Tibial nerve (tissue), 4 donors: ENCODE measurements at regions not wholly inside any gene's neighbourhood (a gene's known extent, or its start where the extent isn't known, plus 50 kb on each side); places are given as distances from the start of the nearest gene placed in this dataset.

Source experiments
- DNase-seq, 2 donors: peaks; one replicate each; pipeline ENCODE4 v3.0.0-alpha.2; 2019; ENCODE audit warnings: low spot score in 2 of 2
- H3K27ac ChIP-seq, 4 donors: fragments of 200-600 bp; sonication (generic) in 3 of 4; one replicate each; pipeline ENCODE4 v1.5.1; 2017 to 2019; ENCODE audit warnings: mild to moderate bottlenecking in 1 of 4
- H3K27me3 ChIP-seq, 2 donors: fragments of 200-600 bp; sonication (generic) in 1 of 2; one replicate each; pipeline versions ENCODE4 v1.5.1 to v1.6.0; 2017 to 2019
- H3K36me3 ChIP-seq, 3 donors: fragments of 200-600 bp; sonication (generic); one replicate each; pipeline ENCODE4 v1.5.1; 2018 to 2019
- H3K4me1 ChIP-seq, 4 donors: fragments of 200-600 bp; sonication (generic) in 3 of 4; one replicate each; pipeline ENCODE4 v1.5.1; 2017 to 2019
- H3K4me3 ChIP-seq, 4 donors: fragments of 200-600 bp; sonication (generic) in 3 of 4; one replicate each; pipeline ENCODE4 v1.5.1; 2017 to 2019; ENCODE audit warnings: mild to moderate bottlenecking in 1 of 4, moderate library complexity in 1 of 4
- H3K9me3 ChIP-seq, 4 donors: fragments of 200-600 bp; sonication (generic) in 3 of 4; one replicate each; pipeline ENCODE4 v1.5.1; 2017 to 2019
- EP300 ChIP-seq, 2 donors: sonication (generic); formaldehyde crosslinking; IDR thresholded peaks; one replicate each; pipeline ENCODE4 v1.6.1; 2017; ENCODE audit warnings: antibody characterized with exemption in 2 of 2, mild to moderate bottlenecking in 1 of 2
- POLR2A ChIP-seq, 2 donors: fragments of 450-650 bp; IDR thresholded peaks; one replicate each; pipeline ENCODE4 v1.6.1; 2017; ENCODE audit warnings: antibody characterized with exemption in 2 of 2, mild to moderate bottlenecking in 2 of 2, moderate library complexity in 2 of 2
- WGBS, 2 donors: methylation state at CpG; one replicate each; pipeline ENCODE4 v1.1.5; 2018; 5-methylcytosine and 5-hydroxymethylcytosine counted together
- TF ChIP-seq, protein P1 (sequence below), 5 experiments: fragments of 200-600 bp in 3 of 5; fragments of 450-650 bp in 2 of 5; sonication (generic) in 3 of 5; IDR thresholded peaks; one replicate each; pipeline ENCODE4 v1.5.1; 2016 to 2019; ENCODE audit warnings: antibody characterized with exemption in 5 of 5, mild to moderate bottlenecking in 3 of 5, moderate library complexity in 2 of 5

DNA sequence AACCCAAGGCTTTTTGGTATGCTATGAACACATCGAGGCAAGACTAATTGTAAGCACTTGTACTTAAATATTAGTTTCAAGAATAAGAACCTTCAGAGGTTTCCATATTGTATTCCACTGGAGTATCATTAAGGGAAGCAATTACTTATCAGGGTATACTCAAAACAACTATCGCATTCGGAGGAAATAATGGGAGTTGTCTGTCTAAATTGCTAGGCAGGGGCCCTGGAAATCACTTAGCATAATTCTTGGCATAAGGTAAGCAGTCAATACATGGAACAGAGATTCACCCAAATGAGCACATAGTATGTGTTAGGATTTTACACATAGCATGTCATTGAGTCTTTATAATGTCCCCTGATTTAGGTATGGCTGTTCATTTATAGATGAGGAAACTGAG is 249.4 kb downstream of the DHX15 start:
- Histone ChIP-seq H3K4me1 (peaks cover 0 to 9% (median 0%) of the 10 kb centered on the region in 4 donors), H3K36me3 (no peaks in the 10 kb centered on the region), H3K27me3 (no peaks in the 10 kb centered on the region), H3K27ac (no peak overlapping the region), H3K4me3 (no peak overlapping the region), H3K9me3 (no peaks in the 10 kb centered on the region)
- no peak for DNase-seq
- no peak for TF ChIP-seq EP300 (IDR thresholded peaks at IDR 0.05)
- TF ChIP-seq POLR2A (IDR thresholded peaks at IDR 0.05), result no peak
- TF ChIP-seq, protein P1, sequence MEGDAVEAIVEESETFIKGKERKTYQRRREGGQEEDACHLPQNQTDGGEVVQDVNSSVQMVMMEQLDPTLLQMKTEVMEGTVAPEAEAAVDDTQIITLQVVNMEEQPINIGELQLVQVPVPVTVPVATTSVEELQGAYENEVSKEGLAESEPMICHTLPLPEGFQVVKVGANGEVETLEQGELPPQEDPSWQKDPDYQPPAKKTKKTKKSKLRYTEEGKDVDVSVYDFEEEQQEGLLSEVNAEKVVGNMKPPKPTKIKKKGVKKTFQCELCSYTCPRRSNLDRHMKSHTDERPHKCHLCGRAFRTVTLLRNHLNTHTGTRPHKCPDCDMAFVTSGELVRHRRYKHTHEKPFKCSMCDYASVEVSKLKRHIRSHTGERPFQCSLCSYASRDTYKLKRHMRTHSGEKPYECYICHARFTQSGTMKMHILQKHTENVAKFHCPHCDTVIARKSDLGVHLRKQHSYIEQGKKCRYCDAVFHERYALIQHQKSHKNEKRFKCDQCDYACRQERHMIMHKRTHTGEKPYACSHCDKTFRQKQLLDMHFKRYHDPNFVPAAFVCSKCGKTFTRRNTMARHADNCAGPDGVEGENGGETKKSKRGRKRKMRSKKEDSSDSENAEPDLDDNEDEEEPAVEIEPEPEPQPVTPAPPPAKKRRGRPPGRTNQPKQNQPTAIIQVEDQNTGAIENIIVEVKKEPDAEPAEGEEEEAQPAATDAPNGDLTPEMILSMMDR (IDR thresholded peaks at IDR 0.05), result no peak
- 85 to 88% methylated on average over 3 of the region's 3 CpGs for WGBS, 2 donors

DNA sequence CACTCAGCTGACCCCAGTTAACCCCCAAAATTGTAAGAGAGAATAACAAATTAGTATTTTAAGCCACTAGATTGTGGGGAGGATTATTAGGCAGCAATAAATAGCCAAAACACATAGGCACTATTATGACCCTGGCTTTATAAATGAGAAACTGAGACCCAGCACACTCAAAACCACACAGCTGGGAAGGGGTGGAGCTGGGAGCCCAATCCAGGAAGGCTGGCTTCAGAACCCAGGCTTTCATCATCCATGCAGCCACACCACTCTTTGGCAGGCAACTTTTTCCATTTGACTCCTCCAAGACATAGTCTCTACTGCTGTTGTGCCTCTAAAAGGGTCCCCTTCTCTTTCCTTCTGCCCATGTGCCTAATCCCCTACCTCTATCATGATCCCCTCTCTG is 253.8 kb downstream of the DHX15 start:
- TF ChIP-seq, protein P1 (IDR thresholded peaks at IDR 0.05), result no peak
- TF ChIP-seq POLR2A (IDR thresholded peaks at IDR 0.05), result no peak
- no peak for TF ChIP-seq EP300 (IDR thresholded peaks at IDR 0.05)
- Histone ChIP-seq H3K27me3 (no peaks in the 10 kb centered on the region), H3K4me1 (peaks cover 0 to 9% (median 0%) of the 10 kb centered on the region in 4 donors), H3K36me3 (no peaks in the 10 kb centered on the region), H3K4me3 (no peak overlapping the region), H3K9me3 (no peaks in the 10 kb centered on the region), H3K27ac (no peak overlapping the region)
- peak in 1 of 2 donors; percentile 56 for DNase-seq

DNA sequence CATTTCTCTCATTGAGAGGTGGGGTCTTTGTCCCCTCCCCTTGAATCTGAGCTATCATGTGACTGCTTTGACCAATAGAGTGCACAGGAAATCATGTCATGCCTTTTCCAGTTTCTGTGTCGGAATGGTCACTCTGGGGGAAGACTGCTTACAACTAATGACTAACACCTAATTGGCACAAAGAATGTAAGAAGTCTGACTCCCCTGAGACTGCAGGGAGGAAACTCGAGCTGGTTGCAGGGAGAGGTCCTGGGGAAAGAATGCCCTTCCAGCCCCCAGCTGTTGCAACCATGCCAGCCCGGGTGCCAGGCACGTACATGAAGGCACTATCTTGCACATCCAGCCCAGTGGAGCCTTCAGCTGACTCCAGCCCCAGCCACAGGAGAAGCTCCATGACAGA is 254.2 kb downstream of the DHX15 start:
- no peak for DNase-seq
- H3K27ac ChIP-seq, result no peak overlapping the region
- peaks cover 0 to 9% (median 0%) of the 10 kb centered on the region in 4 donors for H3K4me1 ChIP-seq
- H3K27me3 ChIP-seq, result no peaks in the 10 kb centered on the region
- no peaks in the 10 kb centered on the region for H3K36me3 ChIP-seq
- no peaks in the 10 kb centered on the region for H3K9me3 ChIP-seq
- H3K4me3 ChIP-seq, result no peak overlapping the region
- 64 to 69% methylated on average over 4 of the region's 4 CpGs for WGBS, 2 donors
- TF ChIP-seq, protein P1 (IDR thresholded peaks at IDR 0.05), result no peak
- TF ChIP-seq EP300 (IDR thresholded peaks at IDR 0.05) (no peak), POLR2A (IDR thresholded peaks at IDR 0.05) (no peak)

DNA sequence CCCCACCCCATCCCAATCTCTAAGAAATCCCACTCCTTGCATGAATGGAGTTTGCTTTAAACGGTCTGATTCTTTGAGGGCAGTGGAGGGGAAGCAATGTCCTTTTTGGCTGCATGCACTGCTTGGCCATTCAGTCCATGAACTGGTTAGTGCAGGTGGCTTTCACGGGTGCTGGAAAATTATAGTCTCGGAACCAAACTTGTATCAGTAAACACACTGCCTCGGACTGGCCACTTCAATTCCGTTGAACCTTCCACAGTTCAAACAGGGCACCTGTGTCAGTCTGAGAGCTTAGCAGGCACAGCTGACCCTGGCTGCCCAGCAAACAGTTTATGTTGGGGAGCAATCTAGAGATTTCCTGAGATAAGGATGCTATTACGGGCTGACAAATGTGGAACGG is 255.6 kb downstream of the DHX15 start:
- Histone ChIP-seq H3K4me3 (no peak overlapping the region), H3K27me3 (no peaks in the 10 kb centered on the region), H3K9me3 (no peaks in the 10 kb centered on the region), H3K4me1 (peaks cover 0 to 9% (median 0%) of the 10 kb centered on the region in 4 donors), H3K36me3 (no peaks in the 10 kb centered on the region), H3K27ac (no peak overlapping the region)
- no peak for TF ChIP-seq POLR2A (IDR thresholded peaks at IDR 0.05)
- no peak for TF ChIP-seq EP300 (IDR thresholded peaks at IDR 0.05)
- TF ChIP-seq, protein P1 (IDR thresholded peaks at IDR 0.05), result no peak
- DNase-seq, result no peak
- WGBS, 2 donors, result 59 to 64% methylated on average over 6 to 7 of the region's 7 CpGs

DNA sequence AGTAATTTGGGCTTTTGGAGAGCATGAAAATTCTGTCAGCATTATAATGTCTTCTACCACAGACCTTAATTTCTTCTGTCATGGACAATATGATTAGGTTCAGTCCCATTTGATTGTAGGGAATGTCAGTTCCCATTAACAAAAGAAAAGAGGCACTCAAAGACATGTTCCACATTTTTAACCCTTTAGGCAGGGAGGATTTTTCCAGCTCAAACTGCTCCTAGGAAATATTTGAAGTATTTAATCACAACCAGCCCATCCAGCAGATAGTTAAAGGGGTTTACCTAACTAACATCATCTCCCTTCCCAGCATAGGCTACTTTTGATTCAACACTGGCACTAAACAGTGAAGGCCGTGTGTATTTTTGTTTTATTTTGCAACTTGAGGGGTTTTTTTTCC is 256.0 kb downstream of the DHX15 start:
- Histone ChIP-seq H3K27ac (no peak overlapping the region), H3K4me1 (peaks cover 0 to 9% (median 0%) of the 10 kb centered on the region in 4 donors), H3K36me3 (no peaks in the 10 kb centered on the region), H3K4me3 (no peak overlapping the region), H3K9me3 (no peaks in the 10 kb centered on the region), H3K27me3 (no peaks in the 10 kb centered on the region)
- no peak for DNase-seq
- TF ChIP-seq, protein P1 (IDR thresholded peaks at IDR 0.05), result no peak
- TF ChIP-seq POLR2A (IDR thresholded peaks at IDR 0.05), result no peak
- WGBS, 2 donors, result 40 to 47% methylated on average over 1 of the region's 1 CpG
